ENCODE measurements at regions not wholly inside any gene's neighbourhood (a gene's known extent, or its start where the extent isn't known, plus 50 kb on each side); places are given as distances from the start of the nearest gene placed in this dataset.

DNA sequence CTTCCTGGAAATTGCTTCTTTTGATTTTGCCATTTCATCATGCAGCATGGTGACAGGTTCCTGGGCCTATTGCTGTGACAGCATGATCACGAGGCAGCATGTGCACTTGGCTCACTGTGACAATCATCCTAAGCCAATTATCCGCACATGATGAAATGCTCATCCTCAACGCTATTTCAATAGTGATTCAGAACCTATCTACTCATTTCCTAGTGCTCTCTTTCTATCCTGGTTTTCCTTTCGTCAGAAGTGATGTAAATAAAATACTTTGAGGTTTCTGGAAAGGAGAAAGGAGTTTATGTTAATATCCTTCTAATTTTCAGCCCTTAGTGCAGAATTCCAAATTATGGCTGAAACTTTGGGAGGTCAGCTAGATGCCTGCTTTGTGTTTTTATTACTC is 110.6 kb upstream of the ADAMTS5 start:
- Mint-ChIP-seq H3K36me3 (no peaks in the 10 kb centered on the region), H3K4me1 (no peaks in the 10 kb centered on the region), H3K27me3 (ENCODE audit: low read depth in 3 of 3) (no peaks in the 10 kb centered on the region), H3K9me3 (peaks cover 0 to 3% (median 2%) of the 10 kb centered on the region in 7 donors), H3K27ac (no peak overlapping the region), H3K4me3 (no peak overlapping the region)
- no peak for DNase-seq
- Histone ChIP-seq H3K9me3 (replicated peaks in 1 of 2; ENCODE audit: control insufficient read depth in 1 of 2, insufficient read depth in 1 of 2, low read length in 2 of 2) (no peaks in the 10 kb centered on the region), H3K79me2 (ENCODE audit: insufficient read depth, low read length) (no peaks in the 10 kb centered on the region), H3K4me3 (replicated peaks in 1 of 3; ENCODE audit: low read depth in 2 of 3, low read length in 3 of 3) (no peak overlapping the region), H3K36me3 (replicated peaks in 1 of 2; ENCODE audit: control insufficient read depth in 1 of 2, insufficient read depth in 2 of 2, low read length in 2 of 2) (no peaks in the 10 kb centered on the region), H2AFZ (ENCODE audit: insufficient read depth, low read depth, low read length, poor library complexity, severe bottlenecking) (no peak overlapping the region), H3K9ac (ENCODE audit: insufficient read depth, low read length, poor library complexity, severe bottlenecking) (no peak overlapping the region), H3K4me2 (replicated peaks; ENCODE audit: extremely low read depth, low read length, poor library complexity, severe bottlenecking) (no peak overlapping the region), H3K27ac (ENCODE audit: low read depth in 1 of 2, low read length in 2 of 2) (no peak overlapping the region), H4K20me1 (ENCODE audit: insufficient read depth, low read length) (no peaks in the 10 kb centered on the region), H3K27me3 (ENCODE audit: control insufficient read depth in 2 of 2, insufficient read depth in 2 of 2, low read length in 2 of 2) (no peaks in the 10 kb centered on the region), H3K4me1 (ENCODE audit: control insufficient read depth in 1 of 2, insufficient read depth in 2 of 2, low read length in 2 of 2) (no peaks in the 10 kb centered on the region)
- TF ChIP-seq, protein P1, sequence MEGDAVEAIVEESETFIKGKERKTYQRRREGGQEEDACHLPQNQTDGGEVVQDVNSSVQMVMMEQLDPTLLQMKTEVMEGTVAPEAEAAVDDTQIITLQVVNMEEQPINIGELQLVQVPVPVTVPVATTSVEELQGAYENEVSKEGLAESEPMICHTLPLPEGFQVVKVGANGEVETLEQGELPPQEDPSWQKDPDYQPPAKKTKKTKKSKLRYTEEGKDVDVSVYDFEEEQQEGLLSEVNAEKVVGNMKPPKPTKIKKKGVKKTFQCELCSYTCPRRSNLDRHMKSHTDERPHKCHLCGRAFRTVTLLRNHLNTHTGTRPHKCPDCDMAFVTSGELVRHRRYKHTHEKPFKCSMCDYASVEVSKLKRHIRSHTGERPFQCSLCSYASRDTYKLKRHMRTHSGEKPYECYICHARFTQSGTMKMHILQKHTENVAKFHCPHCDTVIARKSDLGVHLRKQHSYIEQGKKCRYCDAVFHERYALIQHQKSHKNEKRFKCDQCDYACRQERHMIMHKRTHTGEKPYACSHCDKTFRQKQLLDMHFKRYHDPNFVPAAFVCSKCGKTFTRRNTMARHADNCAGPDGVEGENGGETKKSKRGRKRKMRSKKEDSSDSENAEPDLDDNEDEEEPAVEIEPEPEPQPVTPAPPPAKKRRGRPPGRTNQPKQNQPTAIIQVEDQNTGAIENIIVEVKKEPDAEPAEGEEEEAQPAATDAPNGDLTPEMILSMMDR (IDR thresholded peaks at IDR 0.05) = no peak
- no CpG with 5 or more reads among the region's 4 CpGs for WGBS (ENCODE audit: insufficient coverage)
- intact Hi-C loops (cut with micrococcal nuclease) = no loop called here

DNA sequence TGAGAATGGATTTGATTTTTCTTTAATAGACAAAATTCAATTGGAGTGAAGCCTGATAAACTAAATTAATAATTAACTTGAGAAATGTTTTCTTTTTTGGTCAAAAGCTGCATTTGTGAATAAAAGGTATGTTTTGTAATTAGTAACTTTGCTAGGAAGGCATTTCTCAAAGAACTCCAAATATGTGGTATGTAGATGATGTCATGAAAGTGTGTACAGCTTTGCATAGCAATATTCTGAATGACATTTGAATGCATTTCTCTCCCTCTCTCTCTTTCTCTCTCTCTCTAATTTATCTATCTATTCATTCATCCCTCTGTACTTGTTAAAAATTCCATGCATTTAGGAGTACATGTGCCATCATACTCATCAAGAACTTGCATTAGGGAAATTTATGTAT is 109.1 kb upstream of the ADAMTS5 start:
- Histone ChIP-seq H3K4me2 (replicated peaks; ENCODE audit: extremely low read depth, low read length, poor library complexity, severe bottlenecking) (no peak overlapping the region), H3K9ac (ENCODE audit: insufficient read depth, low read length, poor library complexity, severe bottlenecking) (no peak overlapping the region), H3K36me3 (replicated peaks in 1 of 2; ENCODE audit: control insufficient read depth in 1 of 2, insufficient read depth in 2 of 2, low read length in 2 of 2) (no peaks in the 10 kb centered on the region), H2AFZ (ENCODE audit: insufficient read depth, low read depth, low read length, poor library complexity, severe bottlenecking) (no peak overlapping the region), H3K27me3 (ENCODE audit: control insufficient read depth in 2 of 2, insufficient read depth in 2 of 2, low read length in 2 of 2) (no peaks in the 10 kb centered on the region), H3K79me2 (ENCODE audit: insufficient read depth, low read length) (no peaks in the 10 kb centered on the region), H3K27ac (ENCODE audit: low read depth in 1 of 2, low read length in 2 of 2) (no peak overlapping the region), H3K9me3 (replicated peaks in 1 of 2; ENCODE audit: control insufficient read depth in 1 of 2, insufficient read depth in 1 of 2, low read length in 2 of 2) (no peaks in the 10 kb centered on the region), H3K4me1 (ENCODE audit: control insufficient read depth in 1 of 2, insufficient read depth in 2 of 2, low read length in 2 of 2) (no peaks in the 10 kb centered on the region), H3K4me3 (replicated peaks in 1 of 3; ENCODE audit: low read depth in 2 of 3, low read length in 3 of 3) (no peak overlapping the region), H4K20me1 (ENCODE audit: insufficient read depth, low read length) (no peaks in the 10 kb centered on the region)
- H3K4me1 Mint-ChIP-seq = no peaks in the 10 kb centered on the region
- no peak overlapping the region for H3K27ac Mint-ChIP-seq
- TF ChIP-seq, protein P1 (IDR thresholded peaks at IDR 0.05) = no peak
- no peak for DNase-seq
- intact Hi-C loops (cut with micrococcal nuclease) = no loop called here
- peaks cover 0 to 4% (median 0%) of the 10 kb centered on the region in 7 donors for H3K9me3 Mint-ChIP-seq
- no peaks in the 10 kb centered on the region for H3K27me3 Mint-ChIP-seq (ENCODE audit: low read depth in 3 of 3)
- no peak overlapping the region for H3K4me3 Mint-ChIP-seq
- H3K36me3 Mint-ChIP-seq = no peaks in the 10 kb centered on the region
